ENCODE measurements at regions not wholly inside any gene's neighbourhood (a gene's known extent, or its start where the extent isn't known, plus 50 kb on each side); places are given as distances from the start of the nearest gene placed in this dataset.

DNA sequence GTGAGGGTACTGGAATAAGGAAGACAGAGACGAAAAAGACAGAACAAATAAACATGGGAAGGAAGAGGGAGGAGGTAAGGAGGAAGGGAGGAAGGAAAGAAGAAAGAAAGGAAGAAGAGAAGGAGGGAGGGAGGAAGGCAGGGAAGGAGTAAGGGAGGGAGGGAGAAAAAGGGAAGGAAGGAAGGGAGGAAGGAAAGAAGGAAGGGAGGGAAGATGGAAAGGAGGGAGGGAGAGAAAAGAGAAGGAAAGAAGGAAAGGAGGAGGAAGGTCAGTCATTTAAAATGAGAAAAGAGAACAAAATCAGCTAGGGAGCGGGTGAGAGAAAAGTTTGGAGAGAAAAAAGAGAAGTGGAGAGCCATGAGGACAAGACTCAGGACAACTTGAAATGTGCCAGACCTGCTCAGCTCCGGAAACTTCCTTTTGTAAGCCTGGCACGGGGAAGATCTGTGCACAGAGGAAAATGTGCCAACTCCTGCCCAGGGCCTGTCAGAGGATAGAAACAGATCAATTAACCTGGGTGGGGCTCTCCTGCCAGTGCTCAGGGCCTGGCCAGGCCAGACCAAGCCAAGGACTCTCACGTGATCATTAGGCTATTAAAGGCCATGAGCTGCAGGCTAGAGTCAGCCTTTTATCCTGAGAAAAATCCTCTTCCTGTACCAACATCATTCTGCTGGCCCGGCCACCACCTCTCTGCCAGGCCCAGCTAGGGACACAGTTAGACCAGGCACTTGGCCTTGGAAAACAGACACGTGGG is 50.1 kb upstream of the BCL6 start:
- Histone ChIP-seq H3K4me3 (ENCODE audit: low read length) (no peak overlapping the region), H3K27ac (ENCODE audit: low read depth, low read length) (no peak overlapping the region), H3K4me1 (ENCODE audit: insufficient read depth, low read length) (peaks cover 29% of the 10 kb centered on the region), H3K27me3 (ENCODE audit: insufficient read depth, low read length, poor library complexity, severe bottlenecking) (no peaks in the 10 kb centered on the region), H3K9me3 (ENCODE audit: low read length) (no peaks in the 10 kb centered on the region), H3K36me3 (ENCODE audit: insufficient read depth, low read length) (no peaks in the 10 kb centered on the region)
- no peaks in the 10 kb centered on the region for H3K9me3 Mint-ChIP-seq
- peaks cover 31 to 40% (median 35%) of the 10 kb centered on the region in 3 donors for H3K4me1 Mint-ChIP-seq
- H3K27me3 Mint-ChIP-seq = peaks cover 0 to 4% of the 10 kb centered on the region in 2 donors
- no peak for DNase-seq
- ChIA-PET POLR2A (no interaction called here), CTCF (no interaction called here)
- H3K4me3 Mint-ChIP-seq = no peak overlapping the region
- no peaks in the 10 kb centered on the region for H3K36me3 Mint-ChIP-seq
- H3K27ac Mint-ChIP-seq = peak overlapping the region in 1 of 8 donors; percentile 56

DNA sequence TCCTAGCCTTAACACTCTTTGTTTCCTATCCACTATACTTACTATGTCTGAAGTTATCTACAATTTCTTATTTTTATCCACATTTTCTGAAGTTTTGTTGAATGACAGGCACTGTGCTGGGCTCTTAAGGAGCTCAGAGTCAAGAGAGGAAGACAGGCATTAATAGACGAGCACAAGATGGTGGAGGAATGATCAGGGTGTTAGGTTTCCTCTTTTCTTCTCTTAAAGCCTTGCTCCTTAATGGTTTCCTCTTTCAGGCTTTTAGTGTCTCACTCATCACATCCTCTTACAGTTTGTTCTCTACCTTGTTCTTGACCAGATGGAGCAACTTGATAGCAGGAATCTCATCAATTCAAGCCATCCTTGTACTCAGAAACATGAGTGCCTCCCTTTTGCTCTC is 52.9 kb upstream of the BCL6 start:
- CTCF ChIA-PET = interaction anchor here (0.7 to 1.2 kb wide), 2 partner anchors 13 to 112 kb away, joined by 3 read pairs; no protein-coding TSS in a partner anchor
- Histone ChIP-seq H3K9me3 (ENCODE audit: low read length) (no peaks in the 10 kb centered on the region), H3K36me3 (ENCODE audit: insufficient read depth, low read length) (no peaks in the 10 kb centered on the region), H3K4me3 (ENCODE audit: low read length) (peak overlapping the region; percentile 8), H3K4me1 (ENCODE audit: insufficient read depth, low read length) (peaks cover 53% of the 10 kb centered on the region), H3K27me3 (ENCODE audit: insufficient read depth, low read length, poor library complexity, severe bottlenecking) (no peaks in the 10 kb centered on the region), H3K27ac (ENCODE audit: low read depth, low read length) (no peak overlapping the region)
- Mint-ChIP-seq H3K9me3 (no peaks in the 10 kb centered on the region), H3K4me1 (peaks cover 52 to 58% (median 57%) of the 10 kb centered on the region in 3 donors), H3K27me3 (peaks cover 0 to 2% of the 10 kb centered on the region in 2 donors), H3K4me3 (peak overlapping the region; percentile 0 to 86 (median 66)), H3K27ac (peak overlapping the region; percentile 49 to 94 (median 78)), H3K36me3 (no peaks in the 10 kb centered on the region)
- no peak for DNase-seq
- POLR2A ChIA-PET = interaction anchor here (1.3 to 1.5 kb wide), 2 partner anchors 21 to 53 kb away, joined by 5 read pairs; partner anchors contain the start of gene BCL6

DNA sequence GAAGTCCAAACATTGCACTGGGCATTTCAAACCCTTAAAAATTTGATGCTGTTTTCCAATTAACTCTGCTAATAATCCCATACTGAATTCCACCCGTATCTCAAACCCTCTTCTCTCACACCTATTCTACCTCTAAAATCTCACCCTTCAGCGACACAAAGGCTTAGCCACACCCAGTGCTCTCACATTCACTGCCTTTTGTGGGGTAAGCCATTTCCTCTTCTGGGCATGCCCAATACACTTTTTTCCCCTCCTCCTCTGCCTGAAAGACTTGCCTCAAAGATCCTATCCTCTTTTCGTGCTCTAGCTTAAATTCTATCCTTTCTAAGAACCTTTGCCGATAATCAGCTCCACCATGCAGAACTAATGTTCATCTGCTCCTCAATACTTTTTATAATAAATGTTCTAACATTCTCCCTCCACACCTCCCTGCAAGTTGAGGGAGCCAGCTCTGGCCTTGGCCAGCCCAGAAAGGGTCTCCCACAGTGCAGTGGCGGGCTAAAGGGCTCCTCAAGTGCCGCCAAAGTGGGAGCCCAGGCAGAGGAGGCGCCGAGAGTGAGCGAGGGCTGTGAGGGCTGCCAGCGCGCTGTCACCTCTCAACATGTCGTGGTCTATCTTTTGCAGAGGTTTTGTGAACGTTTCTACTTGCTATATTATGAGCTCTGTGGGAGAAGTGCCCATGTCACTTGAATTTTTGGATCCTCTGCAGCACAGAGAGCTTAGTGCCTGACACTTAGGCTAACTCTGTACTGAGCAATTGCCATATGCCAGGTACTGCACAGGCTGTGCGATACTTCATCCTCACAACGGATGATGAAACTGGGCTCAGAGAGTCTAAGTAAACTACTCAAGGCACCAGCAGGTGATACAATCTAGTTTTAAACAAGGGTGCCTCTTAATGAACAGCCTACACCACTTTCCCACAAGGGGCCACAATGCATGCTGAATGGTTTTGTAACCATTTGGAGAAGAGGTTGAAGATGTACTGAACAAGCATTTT is 53.6 kb upstream of the BCL6 start:
- Histone ChIP-seq H3K27ac (ENCODE audit: low read depth, low read length) (no peak overlapping the region), H3K36me3 (ENCODE audit: insufficient read depth, low read length) (no peaks in the 10 kb centered on the region), H3K4me3 (ENCODE audit: low read length) (peak overlapping the region; percentile 17), H3K9me3 (ENCODE audit: low read length) (no peaks in the 10 kb centered on the region), H3K4me1 (ENCODE audit: insufficient read depth, low read length) (peaks cover 53% of the 10 kb centered on the region), H3K27me3 (ENCODE audit: insufficient read depth, low read length, poor library complexity, severe bottlenecking) (no peaks in the 10 kb centered on the region)
- peak in 3 of 5 donors; percentile 8 to 60 (median 31) for DNase-seq
- H3K9me3 Mint-ChIP-seq = no peaks in the 10 kb centered on the region
- H3K36me3 Mint-ChIP-seq = no peaks in the 10 kb centered on the region
- peaks cover 53 to 62% (median 60%) of the 10 kb centered on the region in 3 donors for H3K4me1 Mint-ChIP-seq
- H3K4me3 Mint-ChIP-seq = peak overlapping the region; percentile 0 to 86 (median 66)
- POLR2A ChIA-PET = interaction anchor here (1.3 to 1.5 kb wide), 2 partner anchors 21 to 53 kb away, joined by 5 read pairs; partner anchors contain the start of gene BCL6
- peak overlapping the region; percentile 49 to 94 (median 78) for H3K27ac Mint-ChIP-seq
- peaks cover 0 to 4% of the 10 kb centered on the region in 2 donors for H3K27me3 Mint-ChIP-seq
- CTCF ChIA-PET = interaction anchor here (0.7 to 1.5 kb wide), 3 partner anchors 22 to 53 kb away, joined by 3 read pairs; partner anchors contain the start of gene BCL6

DNA sequence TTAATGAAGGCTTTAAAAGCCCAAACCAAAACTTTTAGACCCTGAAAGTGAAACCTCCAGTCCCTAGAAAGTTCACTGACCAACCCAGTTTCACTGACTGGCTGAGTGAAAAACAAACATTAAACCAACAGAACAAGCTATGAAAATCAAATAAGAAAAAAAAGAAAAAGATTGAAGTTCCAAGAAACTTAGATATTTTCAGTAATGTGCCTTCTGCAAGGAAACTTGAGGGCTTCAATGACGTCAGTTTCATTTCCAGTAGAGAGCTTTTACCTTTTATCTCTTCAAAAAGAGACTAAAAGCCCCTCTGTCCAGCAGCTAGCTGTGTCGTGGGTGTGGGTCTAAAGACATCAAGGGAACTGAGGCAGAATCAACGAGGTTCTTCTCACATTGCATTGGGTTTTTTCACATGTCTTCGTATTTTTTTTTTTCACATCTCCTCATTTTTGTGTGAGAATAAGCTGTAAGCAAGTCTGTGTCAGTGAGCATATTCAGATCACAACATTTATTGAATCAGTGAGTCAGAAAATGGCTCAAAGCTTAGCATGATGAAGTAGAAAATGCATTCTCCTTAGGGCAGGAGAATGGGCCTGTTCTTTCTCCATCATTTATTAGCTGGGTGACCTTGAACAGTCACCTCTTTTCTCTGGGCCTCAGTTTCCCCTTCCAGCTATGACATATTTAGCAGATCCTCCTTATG is 54.8 kb upstream of the BCL6 start:
- Histone ChIP-seq H3K27me3 (ENCODE audit: insufficient read depth, low read length, poor library complexity, severe bottlenecking) (no peaks in the 10 kb centered on the region), H3K9me3 (ENCODE audit: low read length) (no peaks in the 10 kb centered on the region), H3K27ac (ENCODE audit: low read depth, low read length) (no peak overlapping the region), H3K4me3 (ENCODE audit: low read length) (peak overlapping the region; percentile 11), H3K4me1 (ENCODE audit: insufficient read depth, low read length) (peaks cover 53% of the 10 kb centered on the region), H3K36me3 (ENCODE audit: insufficient read depth, low read length) (no peaks in the 10 kb centered on the region)
- H3K4me3 Mint-ChIP-seq = peak overlapping the region; percentile 28 to 80 (median 66)
- peaks cover 53 to 66% (median 64%) of the 10 kb centered on the region in 3 donors for H3K4me1 Mint-ChIP-seq
- H3K27ac Mint-ChIP-seq = peak overlapping the region; percentile 49 to 94 (median 78)
- peaks cover 0 to 3% of the 10 kb centered on the region in 2 donors for H3K27me3 Mint-ChIP-seq
- CTCF ChIA-PET = interaction anchor here (0.8 to 1.9 kb wide), 7 partner anchors 10 to 175 kb away, joined by 3 to 5 read pairs (median 3); no protein-coding TSS in a partner anchor
- H3K9me3 Mint-ChIP-seq = no peaks in the 10 kb centered on the region
- POLR2A ChIA-PET = interaction anchor here (1.0 kb wide), 1 partner anchor 794 kb away, joined by 3 read pairs; no protein-coding TSS in a partner anchor
- H3K36me3 Mint-ChIP-seq = no peaks in the 10 kb centered on the region
- DNase-seq = peak in 1 of 5 donors; percentile 5

DNA sequence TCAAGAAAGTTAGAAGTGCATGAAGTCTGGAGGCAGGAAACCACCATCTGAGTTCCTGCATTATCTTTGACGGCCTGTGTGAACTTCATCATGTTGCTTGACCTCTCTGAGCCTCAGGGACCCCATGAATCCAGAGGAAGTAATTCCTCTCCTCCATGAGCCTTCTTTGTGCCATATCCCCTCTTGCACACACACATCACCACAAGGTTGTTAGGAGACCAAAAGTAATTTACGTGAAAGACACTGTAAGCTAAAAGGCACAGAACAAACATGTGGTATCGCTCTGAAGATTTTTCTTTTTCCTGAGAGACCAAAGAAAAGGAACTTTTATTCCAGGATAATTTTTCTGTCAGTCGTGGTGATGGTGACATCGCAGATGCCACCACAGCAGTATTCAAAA is 55.9 kb upstream of the BCL6 start:
- Mint-ChIP-seq H3K36me3 (peaks cover 0 to 4% (median 0%) of the 10 kb centered on the region in 3 donors), H3K27me3 (peaks cover 0 to 1% of the 10 kb centered on the region in 2 donors), H3K4me3 (peak overlapping the region in 5 of 7 donors; percentile 13 to 69 (median 33)), H3K27ac (peak overlapping the region in 3 of 8 donors; percentile 32 to 84 (median 77)), H3K4me1 (peaks cover 58 to 69% (median 64%) of the 10 kb centered on the region in 3 donors), H3K9me3 (no peaks in the 10 kb centered on the region)
- Histone ChIP-seq H3K27me3 (ENCODE audit: insufficient read depth, low read length, poor library complexity, severe bottlenecking) (no peaks in the 10 kb centered on the region), H3K4me3 (ENCODE audit: low read length) (no peak overlapping the region), H3K27ac (ENCODE audit: low read depth, low read length) (no peak overlapping the region), H3K36me3 (ENCODE audit: insufficient read depth, low read length) (no peaks in the 10 kb centered on the region), H3K4me1 (ENCODE audit: insufficient read depth, low read length) (peaks cover 53% of the 10 kb centered on the region), H3K9me3 (ENCODE audit: low read length) (no peaks in the 10 kb centered on the region)
- no peak for DNase-seq
- ChIA-PET CTCF (interaction anchor here (0.7 to 1.9 kb wide), 5 partner anchors 10 to 174 kb away, joined by 3 to 5 read pairs (median 3); no protein-coding TSS in a partner anchor), POLR2A (interaction anchor here (1.2 kb wide), 1 partner anchor 56 kb away, joined by 5 read pairs; the partner anchor contains the start of gene BCL6)

DNA sequence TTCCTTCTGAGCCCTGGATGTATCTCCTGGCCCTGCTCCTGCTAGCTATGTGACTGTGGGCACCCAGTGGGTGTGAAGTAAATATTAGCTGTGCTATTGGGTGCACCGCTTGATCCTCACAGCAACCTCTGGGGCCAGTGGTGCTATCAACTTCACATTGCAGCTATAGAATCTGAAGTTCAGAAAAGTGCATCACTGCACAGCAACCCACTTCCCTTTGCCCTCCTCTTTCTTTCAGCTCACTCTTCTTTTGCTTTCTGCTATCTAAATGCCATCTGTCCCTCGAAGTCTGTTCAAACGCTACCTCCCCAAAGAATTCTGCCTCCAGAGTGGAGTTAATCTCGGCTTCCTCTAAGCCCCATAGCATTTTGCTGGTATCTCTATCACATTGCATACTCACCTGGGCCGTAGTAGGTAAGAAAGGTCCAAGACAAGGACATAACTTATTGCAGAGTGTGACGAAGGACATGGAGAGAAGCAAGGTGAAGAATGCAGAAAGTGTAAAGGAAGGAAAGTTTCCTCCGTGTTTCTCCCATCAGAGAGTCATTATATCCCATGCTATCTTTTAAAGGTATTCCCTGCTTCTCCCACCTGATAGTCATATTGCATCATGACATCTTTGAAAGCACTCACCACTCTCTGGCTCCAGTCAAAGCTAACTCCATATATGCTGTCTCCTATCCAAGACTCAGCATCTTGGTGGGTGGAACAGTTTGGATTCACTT is 57.1 kb upstream of the BCL6 start:
- H3K27ac Mint-ChIP-seq = peak overlapping the region in 7 of 8 donors; percentile 2 to 91 (median 51)
- peaks cover 57 to 67% (median 63%) of the 10 kb centered on the region in 3 donors for H3K4me1 Mint-ChIP-seq
- H3K4me3 ChIP-seq (ENCODE audit: low read length) = peak overlapping the region; percentile 0
- H3K36me3 ChIP-seq (ENCODE audit: insufficient read depth, low read length) = no peaks in the 10 kb centered on the region
- no peaks in the 10 kb centered on the region for H3K9me3 Mint-ChIP-seq
- H3K4me1 ChIP-seq (ENCODE audit: insufficient read depth, low read length) = peaks cover 53% of the 10 kb centered on the region
- H3K36me3 Mint-ChIP-seq = peaks cover 0 to 4% (median 0%) of the 10 kb centered on the region in 3 donors
- DNase-seq = no peak
- H3K4me3 Mint-ChIP-seq = peak overlapping the region; percentile 62 to 83 (median 77)
- ChIA-PET POLR2A (interaction anchor here (1.2 kb wide), 1 partner anchor 57 kb away, joined by 5 read pairs; the partner anchor contains the start of gene BCL6), CTCF (interaction anchor here (1.0 to 1.8 kb wide), 5 partner anchors 9 to 62 kb away, joined by 3 to 5 read pairs (median 4); no protein-coding TSS in a partner anchor)
- H3K27ac ChIP-seq (ENCODE audit: low read depth, low read length) = no peak overlapping the region
- no peaks in the 10 kb centered on the region for H3K9me3 ChIP-seq (ENCODE audit: low read length)
- peaks cover 0 to 1% of the 10 kb centered on the region in 2 donors for H3K27me3 Mint-ChIP-seq
- no peaks in the 10 kb centered on the region for H3K27me3 ChIP-seq (ENCODE audit: insufficient read depth, low read length, poor library complexity, severe bottlenecking)

Data from CD8-positive, alpha-beta memory T cell (primary cell).